Lower leg skin (tissue), 4 donors: ENCODE measurements at regions not wholly inside any gene's neighbourhood (a gene's known extent, or its start where the extent isn't known, plus 50 kb on each side); places are given as distances from the start of the nearest gene placed in this dataset.

ENCODE experiments used
- DNase-seq, 2 donors: peaks; one replicate each; pipeline ENCODE4 v3.0.0-alpha.2; 2019; ENCODE audit warnings: low spot score in 2 of 2
- H3K4me3 ChIP-seq: fragments of 200-600 bp; sonication (generic); 2 replicates; pipeline ENCODE4 v1.5.1; 2017; ENCODE audit warnings: mild to moderate bottlenecking, low read depth; ENCODE audit not compliant: poor library complexity, severe bottlenecking
- CTCF ChIP-seq, 3 donors: fragments of 450-650 bp; IDR thresholded peaks; one replicate each; pipeline ENCODE4 v1.5.1; 2016; ENCODE audit warnings: antibody characterized with exemption in 3 of 3, mild to moderate bottlenecking in 3 of 3, moderate library complexity in 2 of 3
- POLR2A ChIP-seq, 2 donors: fragments of 450-650 bp; IDR thresholded peaks; one replicate each; pipeline ENCODE4 v1.6.1; 2016 to 2017; ENCODE audit warnings: antibody characterized with exemption in 2 of 2, mild to moderate bottlenecking in 1 of 2, moderate library complexity in 1 of 2
- WGBS, 2 donors: methylation state at CpG; one replicate each; pipeline ENCODE4 v1.1.5; 2018; 5-methylcytosine and 5-hydroxymethylcytosine counted together
- intact Hi-C: fragments of 100-400 bp; cut with DNase I; formaldehyde crosslinking; loops from one replicate; pipeline ENCODE4 v1.15.0; 2023; ENCODE audit warnings: low total_unique reads

GRCh38 chr2:208847651-208848050, 441.1 kb downstream of the PTH2R start:
- H3K4me3 ChIP-seq, result no peak overlapping the region
- intact Hi-C loops, result loop anchor here (5.0 kb wide), 1 partner anchor 770 kb away; no protein-coding TSS in a partner anchor
- no peak for DNase-seq
- whole genome bisulfite sequencing, 2 donors, result 73 to 78% methylated on average over 1 of the region's 1 CpG
- TF ChIP-seq POLR2A (IDR thresholded peaks at IDR 0.05) (no peak), CTCF (IDR thresholded peaks at IDR 0.05) (no peak)

GRCh38 chr2:208854717-208855116, 448.1 kb downstream of the PTH2R start:
- intact Hi-C loops, result no loop called here
- no peak for TF ChIP-seq POLR2A (IDR thresholded peaks at IDR 0.05)
- TF ChIP-seq CTCF (IDR thresholded peaks at IDR 0.05), result no peak
- WGBS, 2 donors, result 87 to 88% methylated on average over 6 of the region's 6 CpGs
- no peak overlapping the region for H3K4me3 ChIP-seq
- DNase-seq, result no peak

DNA sequence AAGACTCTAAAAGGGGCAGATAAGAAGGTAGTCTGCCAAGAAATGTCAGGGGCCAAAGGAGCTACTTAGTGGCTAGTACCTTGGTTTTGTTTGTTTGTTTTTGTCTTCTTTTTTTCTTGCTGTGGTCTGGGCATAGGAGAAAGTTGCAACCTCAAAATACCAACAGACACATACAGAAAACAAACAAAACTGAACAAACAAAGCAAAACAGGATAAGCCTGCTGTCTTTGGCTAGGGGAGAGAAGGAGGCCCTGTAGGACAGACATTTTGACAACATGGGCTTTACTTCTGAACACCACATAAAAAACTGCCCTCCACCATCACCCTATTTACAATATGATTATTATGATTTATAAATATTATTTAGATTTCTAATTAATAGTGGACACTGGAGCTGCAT, 460.8 kb downstream of the PTH2R start:
- intact Hi-C loops, result no loop called here
- DNase-seq, result no peak
- TF ChIP-seq CTCF (IDR thresholded peaks at IDR 0.05) (no peak), POLR2A (IDR thresholded peaks at IDR 0.05) (no peak)
- H3K4me3 ChIP-seq, result no peak overlapping the region

DNA sequence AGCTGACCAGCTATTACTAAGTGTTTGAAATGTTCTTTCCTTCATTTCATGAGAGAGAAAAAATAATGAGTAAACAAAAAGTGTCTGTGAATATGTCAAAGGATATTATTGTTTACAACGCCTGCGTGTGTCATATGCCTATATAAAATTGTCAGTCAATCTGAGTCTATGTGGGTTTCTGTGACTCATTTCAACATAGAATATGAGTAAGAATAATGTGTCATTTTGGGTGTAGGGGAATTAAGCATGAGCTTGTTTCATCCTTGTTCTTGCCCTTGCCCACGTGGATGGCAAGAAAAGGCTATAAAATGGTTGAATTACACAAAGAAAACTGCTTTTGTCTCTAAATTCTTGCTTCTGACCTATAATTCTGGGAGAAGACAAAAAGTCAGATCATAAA, 466.0 kb downstream of the PTH2R start:
- intact Hi-C loops, result no loop called here
- WGBS, 2 donors, result 68 to 75% methylated on average over 3 of the region's 3 CpGs
- no peak for TF ChIP-seq CTCF (IDR thresholded peaks at IDR 0.05)
- TF ChIP-seq POLR2A (IDR thresholded peaks at IDR 0.05), result no peak
- no peak overlapping the region for H3K4me3 ChIP-seq
- DNase-seq, result no peak

DNA sequence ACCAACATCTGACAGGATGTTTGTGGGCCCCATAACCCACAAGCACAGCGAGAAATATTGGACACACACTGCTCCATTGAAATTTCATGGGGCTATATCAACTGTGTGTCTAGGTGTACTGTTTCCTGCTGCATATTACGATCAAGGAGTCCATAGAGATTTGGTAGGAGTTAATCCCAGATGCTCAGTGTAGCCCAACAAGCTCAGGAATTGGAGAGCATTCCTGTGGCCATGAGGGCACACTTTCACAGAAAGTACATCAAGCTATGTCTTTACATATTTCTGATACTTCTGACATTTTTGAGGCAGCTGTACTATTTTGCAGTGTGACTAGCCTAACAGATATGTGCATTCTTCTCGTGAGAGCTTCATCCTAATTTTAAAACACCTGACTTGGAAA, 473.1 kb downstream of the PTH2R start:
- no peak overlapping the region for H3K4me3 ChIP-seq
- WGBS, 2 donors, result 80 to 90% methylated on average over 3 of the region's 3 CpGs
- TF ChIP-seq POLR2A (IDR thresholded peaks at IDR 0.05) (no peak), CTCF (IDR thresholded peaks at IDR 0.05) (no peak)
- intact Hi-C loops, result no loop called here
- no peak for DNase-seq

DNA sequence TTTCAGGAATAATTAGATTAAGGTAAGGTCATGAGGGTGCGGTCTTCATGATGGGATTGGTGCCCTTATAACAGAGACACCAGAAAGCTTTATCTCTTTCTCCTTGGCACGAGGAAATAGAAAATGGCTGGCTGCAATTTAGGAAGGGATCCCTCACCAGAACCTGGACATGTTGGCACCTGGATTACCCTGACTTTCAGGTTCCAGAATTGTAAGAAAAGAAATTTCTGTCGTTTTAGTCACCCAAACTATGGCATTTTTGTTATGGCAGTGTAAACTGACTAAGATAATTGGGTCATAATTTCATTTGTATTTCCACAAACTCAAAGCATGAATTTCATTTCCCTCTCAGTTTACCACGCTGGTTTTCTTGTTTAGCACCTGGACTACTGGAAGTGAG, 473.6 kb downstream of the PTH2R start:
- intact Hi-C loops, result no loop called here
- 77 to 80% methylated on average over 4 of the region's 4 CpGs for WGBS, 2 donors
- TF ChIP-seq CTCF (IDR thresholded peaks at IDR 0.05) (no peak), POLR2A (IDR thresholded peaks at IDR 0.05) (no peak)
- no peak for DNase-seq
- no peak overlapping the region for H3K4me3 ChIP-seq
